ENCODE measurements at regions not wholly inside any gene's neighbourhood (a gene's known extent, or its start where the extent isn't known, plus 50 kb on each side); places are given as distances from the start of the nearest gene placed in this dataset.

DNA sequence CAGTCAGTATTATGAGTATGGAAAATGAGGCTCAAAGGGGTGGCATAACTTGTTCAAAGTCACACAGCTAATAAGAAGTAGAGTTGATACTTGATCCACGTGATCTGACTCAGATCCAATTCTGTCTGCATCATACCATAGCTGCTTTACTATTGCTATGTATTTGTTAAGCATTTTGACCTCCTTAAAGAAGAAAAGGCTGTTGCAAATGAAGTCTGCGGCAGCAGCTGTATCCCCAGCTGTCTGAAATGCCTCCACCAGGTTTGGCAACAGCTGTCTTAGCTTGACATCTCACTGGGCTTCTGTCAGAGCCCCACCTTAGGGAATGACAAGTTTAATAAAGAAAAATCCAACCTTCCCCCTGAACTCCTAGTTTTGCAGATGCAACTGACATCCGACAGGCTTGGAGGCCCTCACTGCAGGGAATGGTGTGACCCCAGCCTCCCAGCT is 75.6 kb upstream of the SLC44A1 start:
- 75 to 81% methylated on average over 2 to 3 of the region's 3 CpGs for WGBS, 2 donors (ENCODE audit: low coverage in 1 of 2)
- in situ Hi-C loops (cut with MboI; ENCODE audit: low pct_ligation_motif_present in 1 of 4, low pct_unique_long_range_greater_than_20kb in 1 of 4, low sequenced_read_pairs in 3 of 4): loop anchor here in 2 of 4 donors (10.0 kb wide), 1 partner anchor 246 kb away; no protein-coding TSS in a partner anchor
- no peaks in the 10 kb centered on the region for H3K4me1 ChIP-seq
- intact Hi-C loops (cut with DNase I; ENCODE audit: low total_unique reads): no loop called here
- no peak overlapping the region for H3K4me3 ChIP-seq
- no peak for TF ChIP-seq POLR2AphosphoS5 (IDR thresholded peaks at IDR 0.05)
- TF ChIP-seq EP300 (IDR thresholded peaks at IDR 0.05; ENCODE audit: low read depth): no peak
- TF ChIP-seq POLR2A (IDR thresholded peaks at IDR 0.05): no peak
- TF ChIP-seq, protein P1, sequence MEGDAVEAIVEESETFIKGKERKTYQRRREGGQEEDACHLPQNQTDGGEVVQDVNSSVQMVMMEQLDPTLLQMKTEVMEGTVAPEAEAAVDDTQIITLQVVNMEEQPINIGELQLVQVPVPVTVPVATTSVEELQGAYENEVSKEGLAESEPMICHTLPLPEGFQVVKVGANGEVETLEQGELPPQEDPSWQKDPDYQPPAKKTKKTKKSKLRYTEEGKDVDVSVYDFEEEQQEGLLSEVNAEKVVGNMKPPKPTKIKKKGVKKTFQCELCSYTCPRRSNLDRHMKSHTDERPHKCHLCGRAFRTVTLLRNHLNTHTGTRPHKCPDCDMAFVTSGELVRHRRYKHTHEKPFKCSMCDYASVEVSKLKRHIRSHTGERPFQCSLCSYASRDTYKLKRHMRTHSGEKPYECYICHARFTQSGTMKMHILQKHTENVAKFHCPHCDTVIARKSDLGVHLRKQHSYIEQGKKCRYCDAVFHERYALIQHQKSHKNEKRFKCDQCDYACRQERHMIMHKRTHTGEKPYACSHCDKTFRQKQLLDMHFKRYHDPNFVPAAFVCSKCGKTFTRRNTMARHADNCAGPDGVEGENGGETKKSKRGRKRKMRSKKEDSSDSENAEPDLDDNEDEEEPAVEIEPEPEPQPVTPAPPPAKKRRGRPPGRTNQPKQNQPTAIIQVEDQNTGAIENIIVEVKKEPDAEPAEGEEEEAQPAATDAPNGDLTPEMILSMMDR (IDR thresholded peaks at IDR 0.05): no peak
- no peaks in the 10 kb centered on the region for H3K9me3 ChIP-seq
- H3K36me3 ChIP-seq: no peaks in the 10 kb centered on the region
- H3K27me3 ChIP-seq: no peaks in the 10 kb centered on the region
- DNase-seq: no peak
- no peak overlapping the region for H3K27ac ChIP-seq

DNA sequence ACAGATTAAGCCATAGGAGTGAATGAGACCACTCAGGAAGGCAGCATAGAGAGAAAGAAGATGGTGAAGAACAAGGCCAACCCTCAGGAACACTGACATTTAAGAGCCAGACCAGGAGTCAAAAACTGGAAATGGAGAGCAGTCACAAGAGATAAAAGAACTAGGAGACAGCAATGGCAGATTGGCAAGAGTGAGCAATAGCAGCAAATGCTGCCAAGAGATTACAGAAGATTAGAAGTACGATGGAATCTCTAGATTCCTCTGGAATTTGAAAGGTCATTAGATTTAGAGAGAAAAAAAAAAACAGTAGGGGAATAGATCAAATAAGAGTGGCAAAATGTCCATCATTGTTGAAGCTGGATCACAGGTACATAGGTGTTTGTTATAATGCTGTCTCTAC is 73.4 kb upstream of the SLC44A1 start:
- in situ Hi-C loops (cut with MboI; ENCODE audit: low pct_ligation_motif_present in 1 of 4, low pct_unique_long_range_greater_than_20kb in 1 of 4, low sequenced_read_pairs in 3 of 4) (no loop called here), intact Hi-C loops (cut with DNase I; ENCODE audit: low total_unique reads) (no loop called here)
- TF ChIP-seq, protein P1 (IDR thresholded peaks at IDR 0.05): no peak
- TF ChIP-seq EP300 (IDR thresholded peaks at IDR 0.05; ENCODE audit: low read depth) (no peak), POLR2A (IDR thresholded peaks at IDR 0.05) (no peak), POLR2AphosphoS5 (IDR thresholded peaks at IDR 0.05) (no peak)
- Histone ChIP-seq H3K9me3 (no peaks in the 10 kb centered on the region), H3K27me3 (no peaks in the 10 kb centered on the region), H3K27ac (no peak overlapping the region), H3K4me3 (no peak overlapping the region), H3K4me1 (no peaks in the 10 kb centered on the region), H3K36me3 (no peaks in the 10 kb centered on the region)
- DNase-seq: no peak
- WGBS, 2 donors (ENCODE audit: low coverage in 1 of 2): 25 to 53% methylated on average over 1 of the region's 1 CpG

DNA sequence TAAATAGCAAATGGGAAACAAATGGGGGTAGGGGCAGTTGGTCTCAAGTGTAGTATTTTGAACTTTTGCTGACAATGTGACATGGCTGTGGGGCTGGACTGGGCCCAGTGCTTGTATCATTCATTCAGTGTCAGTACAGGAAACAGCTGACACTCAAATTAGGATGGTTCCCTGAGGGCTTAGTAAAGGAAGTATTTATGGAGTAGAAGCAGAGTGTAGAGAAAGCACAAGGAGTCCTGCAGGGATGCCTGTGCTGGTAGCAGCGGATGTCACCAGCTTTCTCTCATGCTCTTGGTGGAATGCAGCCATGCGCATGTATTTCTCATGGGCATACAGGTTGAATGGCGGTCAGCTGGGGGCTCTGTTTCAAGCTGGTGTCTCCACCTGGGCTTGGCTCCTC is 72.9 kb upstream of the SLC44A1 start:
- DNase-seq: no peak
- in situ Hi-C loops (cut with MboI; ENCODE audit: low pct_ligation_motif_present in 1 of 4, low pct_unique_long_range_greater_than_20kb in 1 of 4, low sequenced_read_pairs in 3 of 4) (no loop called here), intact Hi-C loops (cut with DNase I; ENCODE audit: low total_unique reads) (no loop called here)
- TF ChIP-seq POLR2A (IDR thresholded peaks at IDR 0.05) (no peak), EP300 (IDR thresholded peaks at IDR 0.05; ENCODE audit: low read depth) (no peak)
- TF ChIP-seq, protein P1 (IDR thresholded peaks at IDR 0.05): no peak
- Histone ChIP-seq H3K9me3 (no peaks in the 10 kb centered on the region), H3K36me3 (no peaks in the 10 kb centered on the region), H3K27me3 (no peaks in the 10 kb centered on the region), H3K4me1 (no peaks in the 10 kb centered on the region), H3K4me3 (no peak overlapping the region), H3K27ac (no peak overlapping the region)
- 60 to 91% methylated on average over 1 to 3 of the region's 3 CpGs for WGBS, 2 donors (ENCODE audit: low coverage in 1 of 2)

DNA sequence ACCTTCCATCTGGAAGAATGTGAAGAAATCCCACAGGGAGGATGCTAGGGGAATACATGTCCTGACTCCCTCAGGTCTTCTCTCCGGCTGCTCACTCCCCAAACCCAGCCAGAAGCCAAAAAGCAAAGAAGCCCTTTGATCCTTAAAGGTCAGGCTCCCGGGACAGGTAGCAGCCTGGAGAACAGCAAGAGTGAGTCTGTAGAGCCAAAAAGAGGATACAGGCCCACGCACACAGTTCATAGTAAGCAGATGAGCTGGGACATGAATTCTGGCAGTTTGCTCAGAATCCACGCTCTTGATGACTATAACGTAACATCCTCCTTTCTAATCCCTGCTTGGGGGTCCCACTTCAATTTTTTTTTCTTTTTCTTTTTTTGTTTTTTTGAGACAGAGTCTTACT is 72.0 kb upstream of the SLC44A1 start:
- WGBS, 2 donors (ENCODE audit: low coverage in 1 of 2): 78 to 86% methylated on average over 5 of the region's 5 CpGs
- in situ Hi-C loops (cut with MboI; ENCODE audit: low pct_ligation_motif_present in 1 of 4, low pct_unique_long_range_greater_than_20kb in 1 of 4, low sequenced_read_pairs in 3 of 4) (no loop called here), intact Hi-C loops (cut with DNase I; ENCODE audit: low total_unique reads) (no loop called here)
- no peaks in the 10 kb centered on the region for H3K4me1 ChIP-seq
- H3K36me3 ChIP-seq: no peaks in the 10 kb centered on the region
- no peak for DNase-seq
- H3K4me3 ChIP-seq: no peak overlapping the region
- TF ChIP-seq POLR2A (IDR thresholded peaks at IDR 0.05): no peak
- TF ChIP-seq, protein P1 (IDR thresholded peaks at IDR 0.05): no peak
- TF ChIP-seq EP300 (IDR thresholded peaks at IDR 0.05; ENCODE audit: low read depth): no peak
- TF ChIP-seq POLR2AphosphoS5 (IDR thresholded peaks at IDR 0.05): no peak
- H3K27me3 ChIP-seq: no peaks in the 10 kb centered on the region
- H3K9me3 ChIP-seq: no peaks in the 10 kb centered on the region
- no peak overlapping the region for H3K27ac ChIP-seq
